HG03432 (cell line): ENCODE measurements at regions not wholly inside any gene's neighbourhood (a gene's known extent, or its start where the extent isn't known, plus 50 kb on each side); places are given as distances from the start of the nearest gene placed in this dataset.

Source experiments
- ATAC-seq: cut with Tn5 transposase; IDR thresholded peaks from one replicate; pipeline ENCODE4 v1.9.1; 2021; ENCODE audit warnings: mild to moderate bottlenecking, moderate library complexity; ENCODE audit not compliant: unreplicated experiment

- ATAC-seq: no peak
Observed at GRCh38 chr6:54784011-54784410, 62.6 kb upstream of the FAM83B start.

- no peak for ATAC-seq
Observed at GRCh38 chr6:54786154-54786553, 60.4 kb upstream of the FAM83B start.

GRCh38 chr6:54787825-54788224 lies 58.7 kb upstream of the FAM83B start:
- ATAC-seq: no peak
